ENCODE measurements at regions not wholly inside any gene's neighbourhood (a gene's known extent, or its start where the extent isn't known, plus 50 kb on each side); places are given as distances from the start of the nearest gene placed in this dataset.

- Mint-ChIP-seq H3K27me3 (ENCODE audit: low read depth) (no peaks in the 10 kb centered on the region), H3K27ac (no peak overlapping the region)
- no peak for DNase-seq (ENCODE audit: low spot score)
Observed at GRCh38 chr6:132190815-132191175, 210.5 kb downstream of the MOXD1 start.

GRCh38 chr6:132190097-132190814, 211.0 kb downstream of the MOXD1 start:
- TF ChIP-seq PREB (CRISPR knock-in tag; IDR thresholded peaks at IDR 0.05; ENCODE audit: borderline replicate concordance) (no peak), ZNF396 (CRISPR knock-in tag; IDR thresholded peaks at IDR 0.05; ENCODE audit: borderline replicate concordance) (no peak), ZNF263 (CRISPR knock-in tag; IDR thresholded peaks at IDR 0.05; ENCODE audit: low read depth) (no peak), TEAD1 (CRISPR knock-in tag; IDR thresholded peaks at IDR 0.05) (no peak), MXD4 (CRISPR knock-in tag; IDR thresholded peaks at IDR 0.05; ENCODE audit: borderline replicate concordance) (no peak), FOXP1 (CRISPR knock-in tag; IDR thresholded peaks at IDR 0.05; ENCODE audit: borderline replicate concordance) (no peak), ATF3 (CRISPR knock-in tag; conservative IDR thresholded peaks at IDR 0.05) (no peak), CDX4 (CRISPR knock-in tag; IDR thresholded peaks at IDR 0.05; ENCODE audit: borderline replicate concordance) (no peak), CBFB (CRISPR knock-in tag; IDR thresholded peaks at IDR 0.05; ENCODE audit: low read depth) (no peak), ERG (CRISPR knock-in tag; IDR thresholded peaks at IDR 0.05) (no peak), ZSCAN18 (CRISPR knock-in tag; IDR thresholded peaks at IDR 0.05) (no peak)
- ChIA-PET CTCF (no interaction called here), POLR2A (no interaction called here)
- Mint-ChIP-seq H3K36me3 (peaks cover 3% of the 10 kb centered on the region), H3K4me1 (peaks cover 9% of the 10 kb centered on the region), H3K4me3 (no peak overlapping the region), H3K27me3 (ENCODE audit: low read depth) (no peaks in the 10 kb centered on the region), H3K27ac (no peak overlapping the region), H3K9me3 (peaks cover 8% of the 10 kb centered on the region)
- DNase-seq (ENCODE audit: low spot score) (no peak), ATAC-seq (no peak)

More at GRCh38 chr6:132190815-132191175, 210.5 kb downstream of the MOXD1 start:
- ChIA-PET CTCF (no interaction called here), POLR2A (no interaction called here)
- Mint-ChIP-seq H3K4me1 (peaks cover 13% of the 10 kb centered on the region), H3K36me3 (peaks cover 9% of the 10 kb centered on the region), H3K9me3 (peaks cover 12% of the 10 kb centered on the region), H3K4me3 (no peak overlapping the region)
- no peak for ATAC-seq
- TF ChIP-seq GABPB1 (CRISPR knock-in tag; IDR thresholded peaks at IDR 0.05) (no peak), KAT7 (CRISPR knock-in tag; IDR thresholded peaks at IDR 0.05; ENCODE audit: borderline replicate concordance) (no peak), USF2 (CRISPR knock-in tag; IDR thresholded peaks at IDR 0.05) (no peak)

GRCh38 chr6:132188556-132189264, 212.6 kb downstream of the MOXD1 start:
- POLR2A ChIA-PET: no interaction called here
- Mint-ChIP-seq H3K9me3 (peaks cover 10% of the 10 kb centered on the region), H3K27me3 (ENCODE audit: low read depth) (no peaks in the 10 kb centered on the region), H3K27ac (no peak overlapping the region), H3K36me3 (no peaks in the 10 kb centered on the region), H3K4me1 (peaks cover 4% of the 10 kb centered on the region; the same call in 1 of the 2 replicates), H3K4me3 (no peak overlapping the region)
- ATAC-seq (no peak), DNase-seq (ENCODE audit: low spot score) (no peak)
- CTCF ChIA-PET: no interaction called here
- TF ChIP-seq TEAD1 (CRISPR knock-in tag; IDR thresholded peaks at IDR 0.05) (no peak), ZSCAN18 (CRISPR knock-in tag; IDR thresholded peaks at IDR 0.05) (no peak), FOXP4 (CRISPR knock-in tag; IDR thresholded peaks at IDR 0.05) (no peak), CBFB (CRISPR knock-in tag; IDR thresholded peaks at IDR 0.05; ENCODE audit: low read depth) (no peak), ZNF281 (CRISPR knock-in tag; IDR thresholded peaks at IDR 0.05) (no peak), NR2C2 (CRISPR knock-in tag; IDR thresholded peaks at IDR 0.05) (no peak)
